GM12865 (cell line): ENCODE measurements at regions not wholly inside any gene's neighbourhood (a gene's known extent, or its start where the extent isn't known, plus 50 kb on each side); places are given as distances from the start of the nearest gene placed in this dataset.

Experiments
- DNase-seq: peaks from one replicate; pipeline ENCODE4 v3.0.0; 2010; ENCODE audit warnings: low read depth
- H3K4me3 ChIP-seq: 2 replicates; pipeline ENCODE4 v1.5.1; 2011; ENCODE audit warnings: mild to moderate bottlenecking, low read depth, low read length, control low read depth
- CTCF ChIP-seq: IDR thresholded peaks from 2 replicates; pipeline ENCODE4 v1.5.1; 2011; ENCODE audit warnings: low read length, control low read depth, low read depth, inconsistent platforms; ENCODE audit not compliant: insufficient read depth; ENCODE audit errors: missing control alignments

- no peak overlapping the region for H3K4me3 ChIP-seq
- TF ChIP-seq CTCF, result no peak
- no peak for DNase-seq
Observed at GRCh38 chr18:2420367-2420766, 150.9 kb downstream of the METTL4 start.

GRCh38 chr18:2423761-2424160 is 147.5 kb downstream of the METTL4 start:
- DNase-seq, result no peak
- no peak overlapping the region for H3K4me3 ChIP-seq
- TF ChIP-seq CTCF, result no peak

GRCh38 chr18:2424420-2424819 is 146.9 kb downstream of the METTL4 start:
- no peak overlapping the region for H3K4me3 ChIP-seq
- DNase-seq, result no peak
- no peak for TF ChIP-seq CTCF

GRCh38 chr18:2425426-2426317 is 145.6 kb downstream of the METTL4 start:
- no peak for DNase-seq
- H3K4me3 ChIP-seq, result no peak overlapping the region
- TF ChIP-seq CTCF, result no peak

GRCh38 chr18:2430191-2430590 is 141.1 kb downstream of the METTL4 start:
- H3K4me3 ChIP-seq, result no peak overlapping the region
- TF ChIP-seq CTCF, result no peak
- DNase-seq, result no peak

GRCh38 chr18:2431806-2432205 is 139.5 kb downstream of the METTL4 start:
- DNase-seq, result no peak
- H3K4me3 ChIP-seq, result no peak overlapping the region
- no peak for TF ChIP-seq CTCF

- TF ChIP-seq CTCF, result no peak
- no peak for DNase-seq
- no peak overlapping the region for H3K4me3 ChIP-seq
Observed at GRCh38 chr18:2433366-2433765, 137.9 kb downstream of the METTL4 start.
